Esophagus (tissue), 2 donors: ENCODE measurements at regions not wholly inside any gene's neighbourhood (a gene's known extent, or its start where the extent isn't known, plus 50 kb on each side); places are given as distances from the start of the nearest gene placed in this dataset.

Source experiments
- H3K27ac ChIP-seq, 2 donors: one replicate each; pipeline ENCODE4 v1.5.1; 2013; ENCODE audit warnings: low read depth in 2 of 2, mild to moderate bottlenecking in 2 of 2, inconsistent platforms in 1 of 2, low read length in 1 of 2, moderate library complexity in 1 of 2
- H3K27me3 ChIP-seq, 2 donors: one replicate each; pipeline ENCODE4 v1.6.1; 2013; ENCODE audit warnings: low read length in 2 of 2, control low read depth in 1 of 2, mild to moderate bottlenecking in 1 of 2; ENCODE audit not compliant: insufficient read depth in 2 of 2, control insufficient read depth in 1 of 2
- H3K36me3 ChIP-seq, 2 donors: one replicate each; pipeline ENCODE4 v1.6.1; 2013; ENCODE audit warnings: low read length in 1 of 2; ENCODE audit not compliant: control insufficient read depth in 2 of 2, insufficient read depth in 2 of 2
- H3K4me1 ChIP-seq, 2 donors: one replicate each; pipeline ENCODE4 v1.6.1; 2013; ENCODE audit warnings: low read length in 1 of 2; ENCODE audit not compliant: control insufficient read depth in 2 of 2, insufficient read depth in 2 of 2
- H3K4me3 ChIP-seq, 2 donors: one replicate each; pipeline ENCODE4 v1.5.1; 2013; ENCODE audit warnings: low read length in 2 of 2, mild to moderate bottlenecking in 2 of 2, low read depth in 1 of 2, moderate library complexity in 1 of 2
- H3K9me3 ChIP-seq, 2 donors: one replicate each; pipeline ENCODE4 v1.6.1; 2013; ENCODE audit warnings: mild to moderate bottlenecking in 2 of 2, low read depth in 1 of 2, low read length in 1 of 2, moderate library complexity in 1 of 2; ENCODE audit not compliant: control insufficient read depth in 2 of 2, insufficient read depth in 1 of 2
- WGBS, 2 donors: extraction: QIAGEN DNeasy Blood & Tissue Kit; methylation state at CpG; one replicate each; pipeline ENCODE4 v1.1.7; 2013; 5-methylcytosine and 5-hydroxymethylcytosine counted together
- donor health status: healthy with polysubstance abuse.
- donor health status: Bipolar disorder and iron deficiency.

DNA sequence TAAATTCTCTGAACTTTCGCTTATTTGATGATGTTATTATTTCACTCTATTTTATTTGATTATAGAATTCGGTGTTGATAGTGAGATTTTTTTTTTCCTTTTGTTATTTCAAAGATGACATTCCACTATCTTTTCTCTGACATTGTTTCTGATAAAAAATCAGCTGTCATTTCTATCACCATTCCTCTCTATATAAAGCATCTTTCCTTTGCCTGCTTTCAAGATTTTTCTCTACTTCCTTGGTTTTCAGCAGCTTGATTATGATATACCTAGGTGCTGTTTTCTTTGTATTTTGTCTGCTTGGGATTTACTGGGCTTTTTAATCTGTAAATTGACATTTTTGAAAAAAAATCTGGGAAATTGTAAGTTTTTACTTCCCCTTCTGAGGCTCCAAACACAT lies 344.0 kb downstream of the HLX start:
- no peaks in the 10 kb centered on the region for H3K36me3 ChIP-seq
- no peaks in the 10 kb centered on the region for H3K27me3 ChIP-seq
- H3K4me3 ChIP-seq = no peak overlapping the region
- peaks cover 0 to 2% of the 10 kb centered on the region in 2 donors for H3K9me3 ChIP-seq
- H3K27ac ChIP-seq = no peak overlapping the region
- H3K4me1 ChIP-seq = no peaks in the 10 kb centered on the region
- 92 to 93% methylated on average over 2 of the region's 2 CpGs for WGBS, 2 donors

DNA sequence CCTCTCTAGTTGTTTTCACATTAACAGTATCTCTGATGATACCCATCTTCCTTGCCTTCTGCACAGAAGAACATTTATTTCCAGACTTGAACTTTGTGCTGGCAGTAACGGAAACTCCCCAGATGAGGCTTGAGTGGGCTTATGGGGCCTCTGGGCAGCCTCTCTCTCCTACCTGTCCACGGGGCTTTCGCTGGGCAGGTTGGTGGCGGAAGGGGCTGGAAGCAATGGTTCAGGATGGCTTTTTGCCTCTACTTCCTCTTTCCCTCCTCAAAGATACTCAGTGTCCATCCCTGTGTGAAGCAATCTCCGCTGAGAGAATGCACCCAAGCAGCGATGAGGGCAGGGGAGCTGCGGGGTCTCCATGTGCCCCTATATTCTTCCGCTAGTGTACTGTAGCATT lies 348.2 kb downstream of the HLX start:
- H3K4me1 ChIP-seq = no peaks in the 10 kb centered on the region
- no peaks in the 10 kb centered on the region for H3K36me3 ChIP-seq
- WGBS, 2 donors = 83 to 84% methylated on average over 8 of the region's 8 CpGs
- H3K9me3 ChIP-seq = peaks cover 0 to 2% of the 10 kb centered on the region in 2 donors
- no peak overlapping the region for H3K27ac ChIP-seq
- no peak overlapping the region for H3K4me3 ChIP-seq
- H3K27me3 ChIP-seq = no peaks in the 10 kb centered on the region

DNA sequence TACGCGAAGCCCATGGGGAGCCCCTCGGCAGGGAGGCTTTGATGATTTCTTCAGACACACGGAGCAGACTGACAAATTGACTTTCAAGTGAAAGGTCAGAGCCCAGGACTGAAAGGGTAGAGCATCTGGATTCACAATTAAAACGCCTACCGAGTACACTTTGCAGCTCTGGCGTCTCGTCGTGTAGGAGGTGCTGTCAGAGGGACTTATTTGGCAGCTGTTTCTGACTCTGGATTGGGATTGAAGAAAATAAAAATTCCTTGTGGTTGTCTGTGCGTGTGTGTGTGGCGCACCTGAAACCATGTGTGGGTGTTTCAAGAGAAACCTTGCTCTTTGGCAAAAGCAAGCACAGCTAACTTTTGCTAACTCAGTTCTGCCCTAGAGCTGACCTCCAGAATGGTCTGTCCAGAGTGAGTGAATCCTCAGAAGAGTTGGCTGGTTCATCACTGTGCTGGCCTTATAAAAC lies 348.7 kb downstream of the HLX start:
- Histone ChIP-seq H3K36me3 (no peaks in the 10 kb centered on the region), H3K27me3 (no peaks in the 10 kb centered on the region), H3K4me3 (no peak overlapping the region), H3K4me1 (no peaks in the 10 kb centered on the region), H3K9me3 (peaks cover 0 to 2% of the 10 kb centered on the region in 2 donors), H3K27ac (no peak overlapping the region)
- 35% methylated on average over 11 of the region's 11 CpGs for WGBS, 2 donors

DNA sequence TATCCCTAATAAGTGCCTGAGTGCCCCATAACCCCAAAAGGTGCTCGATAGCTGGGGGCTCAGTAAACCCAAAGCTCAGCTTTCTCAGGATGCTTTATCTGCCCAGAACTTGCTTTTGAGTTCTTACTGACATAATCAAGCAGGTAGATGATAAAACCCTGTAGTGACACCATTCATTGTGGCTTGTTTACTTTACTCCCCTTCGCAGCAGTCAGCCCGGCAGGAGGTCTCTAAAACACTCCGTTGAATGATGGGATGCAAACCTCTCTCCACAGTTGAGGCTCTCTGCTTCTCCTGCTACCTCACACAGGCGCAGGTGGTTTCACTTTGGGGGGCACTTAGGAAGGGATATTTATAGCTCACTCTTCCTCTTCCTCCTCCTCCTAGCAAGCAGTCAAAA lies 349.4 kb downstream of the HLX start:
- Histone ChIP-seq H3K4me3 (no peak overlapping the region), H3K27me3 (no peaks in the 10 kb centered on the region), H3K36me3 (no peaks in the 10 kb centered on the region), H3K4me1 (no peaks in the 10 kb centered on the region), H3K27ac (no peak overlapping the region), H3K9me3 (peaks cover 0 to 2% of the 10 kb centered on the region in 2 donors)
- 15 to 26% methylated on average over 5 of the region's 5 CpGs for WGBS, 2 donors

DNA sequence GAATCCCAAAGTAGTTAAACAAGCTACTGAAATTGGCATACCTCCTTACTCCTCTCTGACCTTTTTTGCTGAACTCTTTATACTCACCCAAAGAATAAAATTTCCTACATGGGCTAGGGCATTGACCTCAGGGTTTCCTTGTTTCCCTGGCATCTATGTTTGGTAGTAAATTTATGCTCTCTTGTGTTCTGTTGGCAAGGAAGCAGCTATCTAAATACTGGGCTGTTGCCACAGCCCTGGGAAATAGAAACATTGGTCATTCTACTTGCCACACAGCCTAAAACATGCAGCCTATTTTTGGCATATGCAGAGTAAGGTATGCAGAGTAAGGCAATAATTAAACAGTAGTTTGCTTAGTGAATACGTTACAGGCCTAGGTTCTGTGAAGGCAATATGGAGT lies 351.4 kb downstream of the HLX start:
- H3K27me3 ChIP-seq = no peaks in the 10 kb centered on the region
- WGBS, 2 donors = 40 to 43% methylated on average over 1 of the region's 1 CpG

DNA sequence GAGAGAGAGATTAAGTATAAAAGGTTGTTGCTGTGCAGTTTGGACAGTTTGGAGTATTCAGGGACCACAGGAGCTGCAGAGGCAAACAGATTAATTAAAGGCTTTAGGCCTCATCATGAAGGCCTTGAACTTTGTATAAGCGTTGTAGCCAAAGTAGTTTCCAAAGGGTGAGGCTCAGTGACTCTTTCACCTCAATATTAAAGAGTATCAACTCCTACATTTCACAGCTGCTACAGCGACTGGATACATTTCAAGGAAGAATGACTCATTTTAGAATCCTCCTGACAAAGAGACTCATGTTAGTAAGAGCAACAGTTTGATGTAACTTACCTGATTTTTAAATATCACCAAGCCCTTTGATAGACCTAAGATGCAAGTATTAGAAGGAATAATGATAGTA lies 355.5 kb downstream of the HLX start:
- 38 to 43% methylated on average over 2 of the region's 2 CpGs for WGBS, 2 donors
- H3K9me3 ChIP-seq = no peaks in the 10 kb centered on the region

More for the DNA sequence above, 351.4 kb downstream of the HLX start:
- H3K4me1 ChIP-seq = no peaks in the 10 kb centered on the region
- no peak overlapping the region for H3K27ac ChIP-seq
- no peaks in the 10 kb centered on the region for H3K36me3 ChIP-seq
- no peaks in the 10 kb centered on the region for H3K9me3 ChIP-seq
- H3K4me3 ChIP-seq = no peak overlapping the region

DNA sequence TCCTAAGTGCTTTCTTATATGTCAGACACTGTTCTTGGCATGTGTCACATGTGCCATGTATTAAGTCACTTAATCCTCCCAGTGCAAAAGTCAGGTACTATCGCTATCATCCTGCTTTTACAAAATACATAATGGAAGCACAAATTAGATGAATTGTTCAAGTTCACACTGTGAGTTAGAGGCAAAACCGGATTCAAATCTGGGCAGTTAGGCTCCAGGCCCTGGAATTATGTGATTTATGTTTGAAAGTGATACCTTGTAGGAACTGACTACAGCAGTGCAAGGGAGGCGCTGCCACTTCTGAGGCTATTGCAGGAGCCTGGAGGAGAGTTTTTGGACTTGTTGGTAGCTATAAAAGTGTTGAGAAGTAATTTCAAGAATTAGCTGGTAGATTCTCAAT lies 358.3 kb downstream of the HLX start:
- no peak overlapping the region for H3K4me3 ChIP-seq
- no peak overlapping the region for H3K27ac ChIP-seq
- H3K36me3 ChIP-seq = no peaks in the 10 kb centered on the region
- 86 to 90% methylated on average over 3 of the region's 3 CpGs for WGBS, 2 donors
- no peaks in the 10 kb centered on the region for H3K9me3 ChIP-seq
- no peaks in the 10 kb centered on the region for H3K4me1 ChIP-seq
- no peaks in the 10 kb centered on the region for H3K27me3 ChIP-seq

More for the DNA sequence above, 355.5 kb downstream of the HLX start:
- H3K36me3 ChIP-seq = no peaks in the 10 kb centered on the region
- H3K27ac ChIP-seq = no peak overlapping the region
- no peak overlapping the region for H3K4me3 ChIP-seq
- H3K4me1 ChIP-seq = no peaks in the 10 kb centered on the region
- H3K27me3 ChIP-seq = no peaks in the 10 kb centered on the region

DNA sequence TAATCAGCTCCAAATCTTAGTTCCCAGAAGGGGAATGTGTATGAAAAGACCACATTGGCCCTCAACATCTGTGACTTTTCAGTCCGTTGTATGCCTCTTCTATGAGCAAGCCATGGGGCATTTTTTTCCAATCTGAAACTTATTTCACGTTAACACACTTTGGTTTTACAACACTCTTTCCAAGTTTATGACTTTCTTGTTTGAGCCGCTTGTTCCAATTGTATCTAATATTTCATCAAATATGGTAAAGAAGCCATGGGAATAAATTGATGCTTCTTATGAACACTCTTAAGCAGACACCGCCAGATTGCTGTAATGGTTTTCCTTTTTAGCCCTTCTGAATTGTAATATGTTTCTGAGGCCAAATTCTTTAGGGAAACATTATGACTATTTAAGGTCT lies 359.9 kb downstream of the HLX start:
- Histone ChIP-seq H3K9me3 (no peaks in the 10 kb centered on the region), H3K4me3 (no peak overlapping the region), H3K27me3 (no peaks in the 10 kb centered on the region), H3K4me1 (no peaks in the 10 kb centered on the region), H3K27ac (no peak overlapping the region), H3K36me3 (no peaks in the 10 kb centered on the region)
- 88% methylated on average over 4 of the region's 4 CpGs for WGBS, 2 donors

DNA sequence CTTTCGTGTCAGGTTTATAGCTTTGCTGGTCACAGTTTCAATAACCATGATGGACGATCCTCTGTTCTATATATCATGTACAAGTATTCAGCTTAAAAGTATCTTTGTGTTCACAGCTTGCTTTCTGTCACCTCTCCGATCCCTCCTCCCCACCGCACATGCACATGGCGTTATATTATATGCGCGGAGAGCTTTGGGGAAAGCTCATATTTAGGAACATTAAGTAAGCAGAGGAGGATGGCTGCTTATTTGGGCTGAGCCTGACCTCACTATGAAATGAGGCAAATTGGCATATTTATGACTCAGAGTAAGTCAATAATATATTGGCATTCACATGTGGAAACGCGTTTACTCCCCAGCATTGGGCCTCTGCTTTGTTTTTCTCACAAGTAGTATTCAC lies 360.5 kb downstream of the HLX start:
- no peak overlapping the region for H3K27ac ChIP-seq
- H3K36me3 ChIP-seq = no peaks in the 10 kb centered on the region
- no peaks in the 10 kb centered on the region for H3K27me3 ChIP-seq
- H3K9me3 ChIP-seq = no peaks in the 10 kb centered on the region
- WGBS, 2 donors = 79% methylated on average over 9 of the region's 9 CpGs
- no peak overlapping the region for H3K4me3 ChIP-seq
- H3K4me1 ChIP-seq = no peaks in the 10 kb centered on the region

DNA sequence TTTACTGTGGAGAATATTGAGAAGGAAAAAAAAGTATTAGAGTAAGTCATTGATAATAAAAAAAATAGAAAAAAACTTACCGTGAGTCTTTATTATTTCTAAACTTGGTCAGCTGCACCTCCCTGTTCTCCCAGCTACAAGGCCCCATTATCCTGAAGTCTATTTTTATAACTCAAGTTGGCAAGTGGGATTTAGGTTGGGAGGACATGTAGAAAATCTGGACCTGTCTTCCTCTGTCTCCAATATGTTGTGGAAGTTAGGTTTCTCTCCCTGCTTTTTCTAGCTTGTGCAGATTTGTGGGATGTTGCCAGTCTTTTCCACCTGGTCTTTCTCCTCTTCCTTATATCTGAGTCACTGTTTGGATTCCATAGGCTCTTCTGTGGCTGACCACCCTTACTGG lies 361.4 kb downstream of the HLX start:
- H3K4me1 ChIP-seq = no peaks in the 10 kb centered on the region
- no peaks in the 10 kb centered on the region for H3K36me3 ChIP-seq
- WGBS, 2 donors = 76 to 79% methylated on average over 1 of the region's 1 CpG
- H3K4me3 ChIP-seq = no peak overlapping the region
- H3K9me3 ChIP-seq = no peaks in the 10 kb centered on the region
- no peak overlapping the region for H3K27ac ChIP-seq
- no peaks in the 10 kb centered on the region for H3K27me3 ChIP-seq
